NCI-H1417 (cell line): ENCODE measurements at regions not wholly inside any gene's neighbourhood (a gene's known extent, or its start where the extent isn't known, plus 50 kb on each side); places are given as distances from the start of the nearest gene placed in this dataset.

Source experiments
- DNase-seq, 3 experiments: peaks; one replicate each; lab custom pipeline; 2025; lab: John Stamatoyannopoulos, UW

DNA sequence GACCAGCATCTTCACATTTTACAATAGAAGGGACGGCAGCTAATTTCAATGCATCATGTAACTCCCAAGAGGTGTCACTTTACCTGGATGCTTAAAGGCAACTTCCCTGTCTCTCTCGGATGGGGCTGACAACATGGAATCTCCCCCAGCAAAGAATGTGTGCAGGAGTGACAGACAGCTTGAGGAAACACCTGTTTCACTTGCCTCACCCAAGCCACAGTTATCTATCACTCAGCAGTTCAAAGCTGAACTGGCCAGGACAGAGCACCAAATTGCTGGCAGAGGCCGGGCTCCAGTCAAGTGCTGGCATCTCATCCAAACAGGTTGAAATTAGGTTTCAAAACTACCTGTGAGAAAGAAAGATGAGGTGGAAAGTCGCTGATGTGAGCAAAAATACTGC lies 538.0 kb upstream of the PLXNA2 start:
- DNase-seq: no peak

DNA sequence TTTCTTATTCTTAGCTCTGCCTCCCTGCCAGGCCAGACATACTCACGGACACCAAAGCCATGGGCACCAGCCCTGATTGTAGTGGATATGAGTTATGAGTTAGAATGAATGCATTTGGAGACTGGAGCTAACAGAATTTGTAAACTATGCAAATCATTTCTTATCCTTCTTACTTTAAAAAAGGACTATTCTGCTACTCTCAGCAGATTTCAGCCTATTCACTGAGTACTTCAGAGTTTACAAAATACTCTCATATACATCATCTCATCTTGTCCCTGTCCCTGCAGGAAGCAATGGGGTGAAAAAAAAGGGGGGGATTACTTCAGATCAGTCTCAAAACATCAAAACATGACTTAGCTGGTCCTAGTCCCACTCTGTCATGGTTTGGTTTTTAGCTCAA lies 541.4 kb upstream of the PLXNA2 start:
- no peak for DNase-seq

DNA sequence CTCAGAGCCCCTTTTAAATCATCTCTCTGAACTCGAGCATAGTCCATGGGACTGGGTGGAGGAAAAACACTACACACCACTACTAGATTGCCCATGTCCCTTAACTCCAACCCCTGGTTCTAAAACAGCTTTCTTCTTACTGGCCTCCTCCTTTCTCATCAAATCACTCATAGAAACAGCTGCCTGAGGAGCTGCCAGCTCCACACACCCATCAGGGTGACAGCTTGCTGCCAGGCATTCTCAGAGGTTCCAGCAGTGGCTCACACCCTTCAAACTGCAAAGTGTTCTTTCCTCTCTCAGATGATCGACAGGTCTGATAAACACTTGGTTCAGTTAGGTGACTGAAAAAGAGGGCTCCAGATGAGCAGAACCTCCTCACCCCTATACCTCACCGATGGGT lies 543.0 kb upstream of the PLXNA2 start:
- DNase-seq: no peak

DNA sequence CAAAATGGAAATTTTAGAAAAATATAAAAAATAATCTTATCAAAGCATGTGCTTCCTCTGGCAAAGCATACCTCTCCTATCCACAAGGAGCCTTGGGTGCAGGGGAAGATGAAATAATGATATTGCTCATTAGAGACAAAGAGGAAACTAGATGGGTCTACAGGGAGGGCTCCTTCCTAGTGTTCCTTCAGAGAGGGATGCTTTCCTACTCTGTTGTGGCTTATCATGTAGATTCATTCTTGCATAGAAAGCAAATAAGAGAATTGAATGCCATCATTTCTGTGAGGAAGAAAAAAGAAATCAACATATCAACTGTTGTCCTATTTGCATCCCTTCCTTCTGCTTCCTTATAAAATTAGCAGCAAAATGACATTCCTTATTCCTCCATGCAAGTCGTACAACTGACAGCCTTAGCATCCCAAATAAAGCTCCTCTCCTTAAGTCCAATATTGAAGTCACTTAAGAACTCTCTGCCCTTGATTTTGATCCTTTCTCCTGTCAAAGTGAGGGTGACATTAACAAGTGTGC lies 543.9 kb upstream of the PLXNA2 start:
- no peak for DNase-seq

GRCh38 chr1:208791456-208791855 lies 547.3 kb upstream of the PLXNA2 start:
- DNase-seq: no peak

DNA sequence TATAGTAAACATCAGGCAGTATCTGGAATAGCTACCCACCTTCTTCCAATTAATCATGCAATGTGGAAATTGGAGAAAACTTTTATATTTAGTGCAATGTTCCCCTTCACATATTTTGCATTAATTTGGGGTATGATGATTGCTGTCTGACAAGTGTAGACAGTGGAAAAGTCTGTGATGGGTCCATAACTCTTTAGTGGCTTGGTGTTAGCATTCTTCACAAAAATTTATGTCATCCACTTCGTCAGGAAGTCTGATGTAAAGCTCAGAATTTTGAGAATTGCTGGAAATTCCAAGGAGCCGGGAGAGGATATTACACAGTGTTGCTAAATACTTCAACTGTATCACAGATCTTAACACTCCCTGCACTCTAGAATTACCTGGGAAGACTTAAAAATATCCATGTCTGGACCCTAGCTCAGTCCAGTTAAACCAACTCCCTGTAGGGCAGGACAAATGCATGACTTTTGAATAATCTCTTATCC lies 549.7 kb upstream of the PLXNA2 start:
- no peak for DNase-seq

GRCh38 chr1:208799186-208799585 lies 555.0 kb upstream of the PLXNA2 start:
- no peak for DNase-seq

- peak; percentile 49 to 83 (median 82) for DNase-seq
These were observed 559.0 kb upstream of the PLXNA2 start for GRCh38 chr1:208803011-208803811.

GRCh38 chr1:208807446-208808127 lies 563.4 kb upstream of the PLXNA2 start:
- DNase-seq: no peak

- no peak for DNase-seq
These were observed 564.1 kb upstream of the PLXNA2 start for GRCh38 chr1:208808301-208808700.

GRCh38 chr1:208809876-208810275 lies 565.7 kb upstream of the PLXNA2 start:
- DNase-seq: no peak

DNA sequence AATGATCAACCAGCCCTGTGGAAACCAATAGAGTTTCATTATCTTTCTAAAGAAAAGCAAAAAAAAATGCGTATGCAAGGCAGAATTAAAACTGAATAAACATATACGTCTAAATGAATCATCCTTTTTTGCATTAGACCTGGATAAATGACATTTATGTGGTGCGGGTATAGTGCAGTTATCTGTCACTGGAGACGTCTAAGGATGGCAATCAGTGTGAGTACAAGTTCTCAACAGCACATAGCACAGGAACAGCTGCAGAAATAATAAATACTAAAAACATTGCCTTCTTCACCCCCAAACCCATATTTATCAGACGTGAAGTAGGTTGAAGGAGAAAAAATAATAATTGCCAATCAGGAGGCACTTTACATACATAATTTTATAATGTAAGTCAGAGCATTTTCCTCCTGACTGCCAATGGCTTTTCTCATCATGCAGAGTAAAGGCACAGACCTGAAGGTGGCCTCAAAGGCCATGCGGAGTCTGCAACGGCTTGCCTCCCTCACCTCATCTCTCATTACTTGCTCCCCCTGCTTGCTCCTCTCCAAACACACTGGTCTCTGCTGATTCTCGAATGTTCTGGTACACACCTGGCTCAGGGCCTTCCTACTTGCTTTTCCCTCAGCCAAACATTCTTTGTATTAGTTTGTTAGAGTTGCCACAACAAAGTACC lies 574.7 kb upstream of the PLXNA2 start:
- DNase-seq: no peak

DNA sequence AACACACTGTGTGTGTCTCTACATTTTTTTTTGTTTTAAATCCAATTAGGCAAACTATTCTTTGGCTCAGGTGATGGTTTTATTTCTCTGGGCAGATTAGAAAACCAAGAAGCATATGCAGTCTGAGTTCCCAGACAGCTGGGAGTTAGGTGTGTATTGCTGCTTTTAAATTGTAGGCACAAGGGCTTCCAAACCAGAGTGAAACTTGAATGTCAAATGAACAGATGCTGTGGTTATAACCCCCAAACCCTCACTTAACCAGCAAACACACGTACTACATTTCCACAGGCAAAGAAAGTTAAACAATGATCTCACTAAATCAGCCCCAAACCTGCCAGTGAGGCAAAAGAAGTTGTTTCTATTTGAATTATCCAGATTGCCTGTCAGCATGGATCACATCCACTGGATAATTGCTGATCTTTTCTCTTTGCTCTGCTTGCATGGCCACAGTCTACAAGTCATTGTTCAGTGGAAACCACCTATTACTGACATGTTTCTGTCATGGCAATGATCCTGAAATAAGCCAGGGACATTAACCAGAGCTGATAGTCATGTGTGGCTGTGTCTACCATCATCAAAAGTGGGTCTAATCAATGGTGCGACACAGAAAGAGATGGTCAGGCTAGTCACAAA lies 576.5 kb upstream of the PLXNA2 start:
- DNase-seq: peak in 1 of 3 experiments; percentile 25

DNA sequence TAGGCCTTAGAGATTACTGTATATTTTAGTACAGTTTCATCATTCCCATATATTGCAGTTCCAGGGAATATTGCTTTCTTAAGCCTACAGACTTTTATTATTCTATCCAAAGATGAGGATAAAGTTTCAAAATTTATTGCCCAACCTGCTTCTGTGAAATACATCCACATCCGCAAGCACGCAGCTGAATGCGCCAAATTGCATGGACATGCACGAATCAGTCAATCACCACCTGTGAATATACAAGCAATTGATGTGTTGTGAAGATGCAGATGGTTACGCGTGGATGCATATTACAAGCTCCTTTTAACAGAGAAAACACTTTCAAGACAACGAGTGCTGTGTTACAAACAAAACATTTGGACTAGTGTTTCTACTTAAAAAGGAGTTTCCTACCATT lies 577.8 kb upstream of the PLXNA2 start:
- peak in 1 of 3 experiments; percentile 43 for DNase-seq

DNA sequence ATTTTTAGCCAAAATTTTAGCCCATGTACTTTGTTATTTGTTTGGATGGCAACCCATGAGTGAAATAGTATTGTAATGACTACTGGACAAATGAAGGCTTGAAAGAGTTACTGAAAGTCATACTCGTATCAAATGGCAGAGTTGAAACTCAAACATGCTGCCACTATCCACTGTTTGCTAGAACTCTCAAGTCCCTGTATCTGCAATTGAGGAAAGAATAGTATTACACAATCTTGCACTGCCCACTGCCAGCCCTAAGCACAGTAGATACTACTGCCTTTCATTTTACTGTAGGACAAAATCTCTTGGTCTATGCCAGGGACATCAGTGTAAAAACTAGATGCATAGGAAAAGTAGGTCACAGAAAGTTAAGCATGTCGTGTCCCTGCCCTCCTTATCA lies 581.1 kb upstream of the PLXNA2 start:
- no peak for DNase-seq

GRCh38 chr1:208829595-208829994 lies 585.4 kb upstream of the PLXNA2 start:
- no peak for DNase-seq

DNA sequence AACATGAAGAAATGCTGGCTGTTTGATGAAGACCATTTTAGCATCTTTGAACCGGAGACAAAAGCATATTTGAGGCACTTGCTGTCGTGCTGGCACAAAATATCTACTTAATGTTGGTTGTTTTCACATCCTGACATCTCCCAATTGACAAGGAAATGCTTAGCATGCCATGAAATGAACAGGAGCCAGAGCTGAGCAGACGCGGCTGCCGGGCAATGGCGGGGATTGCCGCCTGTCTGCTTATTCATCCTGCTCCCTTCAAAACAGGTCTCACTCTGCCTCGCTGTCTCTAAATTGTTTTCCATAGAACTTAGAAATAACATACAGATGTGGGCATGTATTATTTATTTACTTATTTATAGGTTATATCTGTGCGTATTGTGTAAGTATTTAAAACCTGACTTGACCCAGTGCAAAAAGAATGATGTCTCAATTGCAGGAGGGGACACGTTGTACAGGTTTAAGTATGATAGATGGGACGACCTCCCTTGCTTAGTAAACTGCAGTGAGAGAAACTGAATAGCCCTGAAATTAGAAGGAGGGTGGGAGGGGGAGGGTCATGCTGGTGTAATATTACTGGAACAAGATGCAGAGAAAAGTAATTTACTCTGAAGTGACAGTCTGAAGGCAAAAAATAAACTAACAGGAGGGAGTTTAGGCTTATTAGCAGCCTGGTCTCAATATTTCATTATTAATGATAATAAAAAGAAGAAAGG lies 590.4 kb upstream of the PLXNA2 start:
- DNase-seq: peak; percentile 26 to 96 (median 85)

DNA sequence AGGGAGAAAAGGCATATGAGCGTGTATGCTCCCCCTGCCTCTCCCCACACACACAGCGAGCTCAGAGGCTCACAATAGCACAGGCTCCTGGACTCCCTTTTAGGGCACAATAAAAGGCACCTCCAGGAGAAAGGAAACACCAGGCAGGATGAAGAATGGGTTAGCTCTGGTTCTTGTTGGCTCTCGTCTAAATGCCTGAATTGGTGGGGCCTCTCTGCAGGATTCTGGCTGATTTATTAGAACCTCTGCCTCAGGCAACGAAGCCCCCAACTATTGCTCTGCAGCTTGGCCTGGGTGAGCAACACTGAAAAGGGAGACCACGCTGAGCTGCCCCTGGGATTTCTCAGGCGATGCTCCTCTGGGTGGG lies 590.9 kb upstream of the PLXNA2 start:
- DNase-seq: peak in 2 of 3 experiments; percentile 85 to 96

- no peak for DNase-seq
These were observed 591.6 kb upstream of the PLXNA2 start for GRCh38 chr1:208835781-208836180.

- DNase-seq: peak; percentile 57 to 89 (median 88)
These were observed 593.1 kb upstream of the PLXNA2 start for GRCh38 chr1:208837242-208837641.

- DNase-seq: no peak
These were observed 597.3 kb upstream of the PLXNA2 start for GRCh38 chr1:208841436-208841835.
